ENCODE measurements at regions not wholly inside any gene's neighbourhood (a gene's known extent, or its start where the extent isn't known, plus 50 kb on each side); places are given as distances from the start of the nearest gene placed in this dataset.

GRCh38 chr14:76947838-76948184 lies 80.7 kb downstream of the IRF2BPL start:
- Mint-ChIP-seq H3K27ac (ENCODE audit: low read depth, unreplicated experiment) (peak overlapping the region; percentile 94), H3K36me3 (ENCODE audit: insufficient read depth, unreplicated experiment) (no peaks in the 10 kb centered on the region), H3K4me1 (ENCODE audit: insufficient read depth, unreplicated experiment) (peaks cover 28% of the 10 kb centered on the region), H3K4me3 (ENCODE audit: unreplicated experiment) (peak overlapping the region; percentile 31), H3K27me3 (ENCODE audit: insufficient read depth, unreplicated experiment) (no peaks in the 10 kb centered on the region), H3K9me3 (ENCODE audit: unreplicated experiment) (no peaks in the 10 kb centered on the region)
- DNase-seq (ENCODE audit: unreplicated experiment) = no peak
- no peak for TF ChIP-seq CTCF (IDR thresholded peaks at IDR 0.05; ENCODE audit: unreplicated experiment)
- intact Hi-C loops (cut with micrococcal nuclease) = loop anchor here (1.0 kb wide), 3 partner anchors 80 to 120 kb away; partner anchors contain the start of gene IRF2BPL
- CTCF ChIA-PET = interaction anchor here (0.6 to 2.6 kb wide), 18 partner anchors 8 to 196 kb away, joined by 3 to 12 read pairs (median 4); partner anchors contain the start of gene IRF2BPL
- no TSS peak for BruUV-seq (replicated peaks)
- POLR2A ChIA-PET = interaction anchor here (0.7 to 3.9 kb wide), 14 partner anchors 9 to 121 kb away, joined by 3 to 35 read pairs (median 4); partner anchors contain the start of gene IRF2BPL

GRCh38 chr14:76947078-76947837 lies 81.2 kb downstream of the IRF2BPL start:
- peak; percentile 31 for TF ChIP-seq CTCF (IDR thresholded peaks at IDR 0.05; ENCODE audit: unreplicated experiment)
- H3K4me3 Mint-ChIP-seq (ENCODE audit: unreplicated experiment) = peak overlapping the region; percentile 31
- H3K4me1 Mint-ChIP-seq (ENCODE audit: insufficient read depth, unreplicated experiment) = peaks cover 28% of the 10 kb centered on the region
- DNase-seq (ENCODE audit: unreplicated experiment) = peak; percentile 88
- H3K9me3 Mint-ChIP-seq (ENCODE audit: unreplicated experiment) = no peaks in the 10 kb centered on the region
- CTCF ChIA-PET = interaction anchor here (0.6 to 2.6 kb wide), 18 partner anchors 8 to 196 kb away, joined by 3 to 12 read pairs (median 4); partner anchors contain the start of gene IRF2BPL
- H3K27me3 Mint-ChIP-seq (ENCODE audit: insufficient read depth, unreplicated experiment) = no peaks in the 10 kb centered on the region
- intact Hi-C loops (cut with micrococcal nuclease) = loop anchor here (1.0 kb wide), 3 partner anchors 81 to 121 kb away; partner anchors contain the start of gene IRF2BPL
- POLR2A ChIA-PET = interaction anchor here (0.7 to 3.9 kb wide), 13 partner anchors 9 to 121 kb away, joined by 3 to 35 read pairs (median 5); partner anchors contain the start of gene IRF2BPL
- H3K27ac Mint-ChIP-seq (ENCODE audit: low read depth, unreplicated experiment) = peak overlapping the region; percentile 94
- BruUV-seq (replicated peaks) = no TSS peak
- no peaks in the 10 kb centered on the region for H3K36me3 Mint-ChIP-seq (ENCODE audit: insufficient read depth, unreplicated experiment)

- no peaks in the 10 kb centered on the region for H3K9me3 Mint-ChIP-seq (ENCODE audit: unreplicated experiment)
- DNase-seq (ENCODE audit: unreplicated experiment) = no peak
- BruUV-seq (replicated peaks) = no TSS peak
- H3K36me3 Mint-ChIP-seq (ENCODE audit: insufficient read depth, unreplicated experiment) = no peaks in the 10 kb centered on the region
- ChIA-PET POLR2A (interaction anchor here (1.4 to 3.9 kb wide), 6 partner anchors 10 to 122 kb away, joined by 3 to 35 read pairs (median 10); no protein-coding TSS in a partner anchor), CTCF (interaction anchor here (0.8 to 2.6 kb wide), 6 partner anchors 9 to 123 kb away, joined by 3 to 12 read pairs (median 4); no protein-coding TSS in a partner anchor)
- no peaks in the 10 kb centered on the region for H3K27me3 Mint-ChIP-seq (ENCODE audit: insufficient read depth, unreplicated experiment)
- intact Hi-C loops (cut with micrococcal nuclease) = loop anchor here (1.0 kb wide), 3 partner anchors 82 to 122 kb away; partner anchors contain the start of gene IRF2BPL
- no peak overlapping the region for H3K4me3 Mint-ChIP-seq (ENCODE audit: unreplicated experiment)
- H3K4me1 Mint-ChIP-seq (ENCODE audit: insufficient read depth, unreplicated experiment) = peaks cover 28% of the 10 kb centered on the region
- peak overlapping the region; percentile 94 for H3K27ac Mint-ChIP-seq (ENCODE audit: low read depth, unreplicated experiment)
- no peak for TF ChIP-seq CTCF (IDR thresholded peaks at IDR 0.05; ENCODE audit: unreplicated experiment)
Observed at GRCh38 chr14:76946753-76947077, 81.8 kb downstream of the IRF2BPL start.

GRCh38 chr14:76943072-76943471 lies 85.4 kb downstream of the IRF2BPL start:
- H3K9me3 Mint-ChIP-seq (ENCODE audit: unreplicated experiment) = no peaks in the 10 kb centered on the region
- CTCF ChIA-PET = interaction anchor here (0.8 to 1.5 kb wide), 4 partner anchors 26 to 124 kb away, joined by 3 to 4 read pairs (median 3); no protein-coding TSS in a partner anchor
- H3K4me3 Mint-ChIP-seq (ENCODE audit: unreplicated experiment) = no peak overlapping the region
- no peaks in the 10 kb centered on the region for H3K36me3 Mint-ChIP-seq (ENCODE audit: insufficient read depth, unreplicated experiment)
- no peak for TF ChIP-seq CTCF (IDR thresholded peaks at IDR 0.05; ENCODE audit: unreplicated experiment)
- H3K4me1 Mint-ChIP-seq (ENCODE audit: insufficient read depth, unreplicated experiment) = peaks cover 18% of the 10 kb centered on the region
- BruUV-seq (replicated peaks) = no TSS peak
- H3K27me3 Mint-ChIP-seq (ENCODE audit: insufficient read depth, unreplicated experiment) = no peaks in the 10 kb centered on the region
- intact Hi-C loops (cut with micrococcal nuclease) = no loop called here
- no peak for DNase-seq (ENCODE audit: unreplicated experiment)
- H3K27ac Mint-ChIP-seq (ENCODE audit: low read depth, unreplicated experiment) = no peak overlapping the region
- POLR2A ChIA-PET = interaction anchor here (1.1 to 2.6 kb wide), 5 partner anchors 9 to 102 kb away, joined by 3 to 15 read pairs (median 5); no protein-coding TSS in a partner anchor
